ENCODE measurements at regions not wholly inside any gene's neighbourhood (a gene's known extent, or its start where the extent isn't known, plus 50 kb on each side); places are given as distances from the start of the nearest gene placed in this dataset.

GRCh38 chr4:143083756-143084472 is 100.8 kb upstream of the USP38 start:
- DNase-seq, result no peak

GRCh38 chr4:143084566-143084965 is 100.2 kb upstream of the USP38 start:
- DNase-seq, result no peak

DNA sequence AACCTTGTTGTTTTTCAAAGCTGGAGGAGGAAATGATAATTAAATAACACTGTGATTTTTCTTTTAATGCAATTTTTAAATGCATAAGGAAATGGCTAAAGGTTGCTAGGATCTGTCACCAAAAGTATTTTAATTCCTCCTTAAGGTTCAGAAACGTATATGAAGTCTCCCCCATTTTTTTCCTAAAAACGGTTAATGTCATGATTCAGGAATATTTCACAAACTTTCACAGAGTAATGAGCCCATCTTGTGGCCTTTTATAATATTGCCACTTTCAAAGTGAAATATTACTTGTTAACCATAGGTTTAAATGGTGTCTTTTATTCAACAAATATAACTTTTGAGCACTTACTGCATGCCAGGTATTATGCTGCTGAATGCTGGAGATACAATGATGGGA is 99.5 kb upstream of the USP38 start:
- DNase-seq, result no peak

GRCh38 chr4:143085659-143086058 is 99.1 kb upstream of the USP38 start:
- DNase-seq, result no peak

DNA sequence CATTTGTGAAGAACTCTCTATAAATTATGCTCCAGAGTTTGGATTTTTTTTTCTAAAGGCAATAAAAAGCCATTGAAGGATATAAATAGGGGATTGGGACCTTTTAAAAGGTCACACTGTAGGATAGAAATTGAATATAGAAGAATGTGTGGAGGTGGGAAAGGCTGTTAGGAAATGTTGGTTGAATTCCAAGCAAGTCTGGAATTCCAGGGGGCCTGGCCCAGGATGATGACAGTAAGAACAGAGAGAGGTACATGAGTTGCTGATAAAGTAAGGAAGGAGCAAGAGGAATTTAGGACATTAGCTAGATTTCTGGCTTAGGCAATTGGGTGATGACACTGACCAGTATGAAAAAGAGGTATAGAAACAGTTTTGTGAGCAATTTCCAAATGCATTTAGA is 95.4 kb upstream of the USP38 start:
- DNase-seq, result no peak

DNA sequence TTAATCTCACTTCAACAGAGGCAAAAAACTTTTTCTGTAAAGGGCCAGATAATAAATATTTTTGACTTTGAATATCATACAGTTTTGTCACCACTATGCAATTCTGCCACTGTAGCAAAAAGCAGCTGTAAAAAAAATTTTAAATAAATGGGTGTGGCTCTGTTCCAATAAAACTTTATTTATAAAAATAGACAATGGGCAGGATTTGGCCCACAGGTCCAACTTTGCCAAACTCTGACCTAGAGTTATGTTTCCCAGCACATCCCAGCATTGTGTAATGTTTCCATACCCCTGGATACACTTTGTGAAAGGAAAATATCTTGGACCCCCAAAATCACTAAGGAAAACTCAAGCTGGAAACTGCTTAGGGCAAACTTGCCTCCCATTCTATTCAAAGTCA is 94.9 kb upstream of the USP38 start:
- no peak for DNase-seq

DNA sequence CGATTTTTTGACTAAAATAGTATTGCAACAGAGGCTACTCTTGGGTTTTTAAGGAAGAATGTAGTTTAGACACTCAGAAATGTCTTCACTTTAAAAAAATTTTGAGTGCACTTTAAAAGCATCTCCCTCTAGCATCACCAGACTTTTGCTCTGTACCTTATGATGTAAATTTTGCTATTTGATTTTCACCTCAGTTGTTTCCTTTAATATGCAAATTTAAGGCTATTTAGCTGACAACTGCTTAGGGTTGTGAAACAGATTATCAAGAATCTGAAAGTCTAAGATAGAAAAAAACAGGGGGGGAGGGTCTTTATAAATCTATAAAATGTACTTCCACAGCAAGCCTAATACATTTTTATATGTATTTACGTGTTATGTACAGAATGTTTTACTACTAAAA is 92.9 kb upstream of the USP38 start:
- no peak for DNase-seq

DNA sequence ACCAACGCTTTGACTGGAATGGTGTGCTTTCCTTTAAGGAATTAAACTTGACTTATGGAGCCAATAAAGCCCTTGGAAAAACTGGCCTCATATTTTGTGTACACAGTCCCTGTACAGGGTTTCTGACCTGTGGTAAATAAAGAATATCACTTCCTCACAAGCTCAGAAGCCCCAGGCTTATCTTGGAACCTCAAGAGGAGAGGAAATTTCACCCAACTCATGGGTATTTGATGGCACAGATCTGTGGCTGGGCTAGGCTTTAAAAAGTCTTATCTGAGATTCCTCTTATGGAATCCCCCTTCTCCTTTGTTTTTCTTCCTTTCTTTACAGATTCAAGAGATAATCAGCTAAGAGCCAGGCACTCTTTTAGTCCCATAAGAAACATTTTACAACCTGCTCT is 89.3 kb upstream of the USP38 start:
- DNase-seq, result no peak

DNA sequence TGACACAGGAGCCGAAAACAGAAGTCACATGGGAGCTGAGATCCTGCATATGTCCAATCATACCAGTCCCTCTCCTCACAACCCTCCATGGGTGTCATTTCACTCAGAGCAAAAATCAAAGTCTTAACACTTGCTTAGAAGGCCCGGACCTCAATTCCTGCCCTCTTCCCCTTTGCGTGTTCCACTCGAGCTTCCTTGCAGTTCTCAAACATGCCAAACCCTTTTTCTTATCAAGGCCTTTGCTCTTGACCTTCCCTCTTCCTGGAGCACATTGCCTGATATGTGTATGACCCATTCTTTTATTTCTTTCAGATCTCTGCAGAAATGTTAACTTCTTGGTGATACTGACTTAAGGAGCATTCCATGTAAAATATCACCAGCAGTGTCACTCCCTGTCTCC is 87.0 kb upstream of the USP38 start:
- no peak for DNase-seq

GRCh38 chr4:143099693-143100092 is 85.0 kb upstream of the USP38 start:
- no peak for DNase-seq

GRCh38 chr4:143109376-143109775 is 75.3 kb upstream of the USP38 start:
- DNase-seq, result no peak

DNA sequence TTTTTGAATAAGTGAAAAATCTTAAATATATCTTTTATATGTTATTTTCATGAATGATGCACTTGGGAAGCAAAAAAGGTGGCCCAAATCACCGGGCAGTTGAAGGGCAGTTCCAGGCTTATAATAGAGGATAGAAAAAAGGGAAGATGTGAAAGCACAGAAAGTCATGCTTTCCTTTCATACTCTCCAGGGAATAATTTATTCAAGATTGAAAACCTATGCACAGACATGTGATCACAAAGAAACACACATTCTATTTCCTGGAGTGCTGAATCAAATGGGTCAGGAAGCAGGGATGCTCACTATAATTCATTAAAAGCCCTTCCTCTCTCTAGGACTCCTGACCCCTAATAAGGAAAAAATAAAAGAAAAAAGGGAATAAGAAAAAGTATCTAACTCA is 66.1 kb upstream of the USP38 start:
- no peak for DNase-seq

DNA sequence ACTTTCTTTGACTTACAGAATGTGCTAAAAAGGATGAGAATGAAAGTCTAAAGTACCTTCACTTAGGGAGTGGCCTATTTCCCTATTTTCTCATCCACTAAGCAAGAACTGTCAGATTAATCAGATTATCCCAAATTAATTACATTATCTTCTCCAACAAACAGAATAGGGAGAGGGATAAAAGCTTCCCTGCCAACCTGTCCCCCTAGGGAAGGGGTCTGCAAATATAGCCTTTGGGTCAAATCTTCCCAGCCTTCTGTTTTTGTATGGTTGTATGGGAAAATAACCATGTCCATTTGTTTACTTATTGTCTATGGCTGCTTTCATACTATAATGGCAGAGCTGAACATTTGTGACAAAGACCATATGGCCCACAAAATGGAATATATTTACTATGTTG is 57.1 kb upstream of the USP38 start:
- no peak for DNase-seq

GRCh38 chr4:143133977-143134376 is 50.7 kb upstream of the USP38 start:
- DNase-seq, result no peak

Measured in NCI-H2171 treated with DMSO at 0.1 percent for 48 hours (cell line).